ENCODE measurements at regions not wholly inside any gene's neighbourhood (a gene's known extent, or its start where the extent isn't known, plus 50 kb on each side); places are given as distances from the start of the nearest gene placed in this dataset.

DNA sequence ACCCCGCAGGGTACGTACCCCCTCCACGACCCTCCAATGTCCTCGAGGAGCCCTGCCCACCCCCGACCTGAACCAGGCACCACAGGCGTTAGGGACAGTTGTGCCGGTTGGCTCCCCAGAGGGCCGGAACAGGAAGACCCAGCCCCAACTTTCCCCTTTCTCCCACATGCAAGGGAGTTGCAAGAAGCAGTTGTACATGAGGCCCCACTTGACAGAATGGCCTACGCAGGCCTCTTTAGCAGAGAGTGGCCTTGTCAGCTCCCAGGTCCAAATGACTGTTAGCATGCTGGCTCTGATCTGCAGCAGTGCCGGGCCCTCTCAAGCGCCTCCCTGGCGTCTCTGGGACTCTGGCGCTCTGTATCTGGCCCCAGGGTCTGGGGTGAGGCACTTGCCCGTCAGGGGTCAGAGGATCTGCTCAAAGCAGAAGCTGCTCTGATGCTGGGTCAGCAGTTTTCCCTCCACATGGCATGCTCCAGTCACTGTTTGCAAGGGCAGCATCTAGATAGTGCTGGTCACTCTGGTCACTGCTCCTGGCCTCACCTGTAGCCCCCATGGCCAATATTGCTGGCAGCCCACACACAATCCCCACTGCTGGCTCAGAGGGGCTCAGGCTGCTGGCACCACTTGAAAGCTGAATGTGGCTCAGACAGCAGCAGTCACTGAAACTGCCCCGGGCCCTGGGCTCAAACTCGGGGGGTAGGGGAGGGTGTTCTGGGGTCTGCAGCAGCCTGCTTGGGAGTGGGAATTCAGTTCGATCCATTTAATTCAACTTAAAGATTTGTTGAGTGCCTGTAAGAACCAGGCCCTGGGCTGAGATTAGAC is 254.5 kb downstream of the FAM43A start:
- TF ChIP-seq FOXJ3 (CRISPR knock-in tag; IDR thresholded peaks at IDR 0.05) (no peak), ZBTB33 (IDR thresholded peaks at IDR 0.05; ENCODE audit: borderline replicate concordance, low read depth) (no peak), JUND (IDR thresholded peaks at IDR 0.05) (no peak), NFIC (IDR thresholded peaks at IDR 0.05; ENCODE audit: borderline replicate concordance) (no peak), GATA2 (CRISPR knock-in tag; IDR thresholded peaks at IDR 0.05) (no peak), YY1 (IDR thresholded peaks at IDR 0.05; ENCODE audit: low read depth) (no peak), EP300 (IDR thresholded peaks at IDR 0.05; ENCODE audit: borderline replicate concordance in 1 of 2, low read depth in 1 of 2, low read length in 1 of 2) (no peak), NRF1 (IDR thresholded peaks at IDR 0.05; ENCODE audit: low read depth, low read length) (no peak), FOSL2 (IDR thresholded peaks at IDR 0.05; ENCODE audit: borderline replicate concordance, low read depth) (no peak), SMC3 (IDR thresholded peaks at IDR 0.05; ENCODE audit: low read depth, low read length) (no peak), RFX5 (IDR thresholded peaks at IDR 0.05; ENCODE audit: low read length) (no peak), TEAD4 (IDR thresholded peaks at IDR 0.05; ENCODE audit: borderline replicate concordance, insufficient read depth) (no peak), TAF1 (IDR thresholded peaks at IDR 0.05; ENCODE audit: borderline replicate concordance, low read depth, low read length) (no peak)
- TF ChIP-seq, protein P1, sequence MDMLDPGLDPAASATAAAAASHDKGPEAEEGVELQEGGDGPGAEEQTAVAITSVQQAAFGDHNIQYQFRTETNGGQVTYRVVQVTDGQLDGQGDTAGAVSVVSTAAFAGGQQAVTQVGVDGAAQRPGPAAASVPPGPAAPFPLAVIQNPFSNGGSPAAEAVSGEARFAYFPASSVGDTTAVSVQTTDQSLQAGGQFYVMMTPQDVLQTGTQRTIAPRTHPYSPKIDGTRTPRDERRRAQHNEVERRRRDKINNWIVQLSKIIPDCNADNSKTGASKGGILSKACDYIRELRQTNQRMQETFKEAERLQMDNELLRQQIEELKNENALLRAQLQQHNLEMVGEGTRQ (IDR thresholded peaks at IDR 0.05; ENCODE audit: borderline replicate concordance, low read depth, low read length): no peak
- TF ChIP-seq, protein P2, sequence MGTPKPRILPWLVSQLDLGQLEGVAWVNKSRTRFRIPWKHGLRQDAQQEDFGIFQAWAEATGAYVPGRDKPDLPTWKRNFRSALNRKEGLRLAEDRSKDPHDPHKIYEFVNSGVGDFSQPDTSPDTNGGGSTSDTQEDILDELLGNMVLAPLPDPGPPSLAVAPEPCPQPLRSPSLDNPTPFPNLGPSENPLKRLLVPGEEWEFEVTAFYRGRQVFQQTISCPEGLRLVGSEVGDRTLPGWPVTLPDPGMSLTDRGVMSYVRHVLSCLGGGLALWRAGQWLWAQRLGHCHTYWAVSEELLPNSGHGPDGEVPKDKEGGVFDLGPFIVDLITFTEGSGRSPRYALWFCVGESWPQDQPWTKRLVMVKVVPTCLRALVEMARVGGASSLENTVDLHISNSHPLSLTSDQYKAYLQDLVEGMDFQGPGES (IDR thresholded peaks at IDR 0.05; ENCODE audit: low read depth, low read length): no peak
- no peak overlapping the region for H3K4me3 ChIP-seq (ENCODE audit: low read depth in 2 of 2, low read length in 1 of 2)
- H3K4me2 ChIP-seq: no peak overlapping the region
- no peak overlapping the region for H3K9ac ChIP-seq
- peaks cover 0 to 13% of the 10 kb centered on the region in 2 experiments; a peak in 1 of 4 replicates for H3K4me1 ChIP-seq (ENCODE audit: control insufficient read depth in 1 of 2, insufficient read depth in 2 of 2, low read depth in 1 of 2, low read length in 1 of 2)
- H3K27me3 ChIP-seq (ENCODE audit: insufficient read depth): no peaks in the 10 kb centered on the region
- H2AFZ ChIP-seq (ENCODE audit: low read depth): no peak overlapping the region
- 66% methylated on average over 7 of the region's 17 CpGs for WGBS (ENCODE audit: low lambda C conversion rate)
- no peaks in the 10 kb centered on the region for H4K20me1 ChIP-seq (ENCODE audit: insufficient read depth)
- H3K27ac ChIP-seq (ENCODE audit: low read depth in 2 of 2, low read length in 1 of 2): no peak overlapping the region
- no peaks in the 10 kb centered on the region for H3K79me2 ChIP-seq (ENCODE audit: insufficient read depth)
- H3K9me2 ChIP-seq: no peaks in the 10 kb centered on the region
- ChIA-PET POLR2A (no interaction called here), CTCF (interaction anchor here (1.4 to 1.5 kb wide), 2 partner anchors 167 to 258 kb away, joined by 3 read pairs; no protein-coding TSS in a partner anchor)
- H3K36me3 ChIP-seq (replicated peaks in 1 of 2; ENCODE audit: control insufficient read depth in 1 of 2, insufficient read depth in 2 of 2, low read length in 1 of 2): no peaks in the 10 kb centered on the region
- no peaks in the 10 kb centered on the region for H3K9me3 ChIP-seq
- no peaks in the 10 kb centered on the region for H3F3A ChIP-seq (replicated peaks; ENCODE audit: insufficient read depth)
- no peak for DNase-seq
